Myocyte (in vitro differentiated cells): ENCODE measurements at regions not wholly inside any gene's neighbourhood (a gene's known extent, or its start where the extent isn't known, plus 50 kb on each side); places are given as distances from the start of the nearest gene placed in this dataset.

ENCODE experiments used
- DNase-seq: peaks from one replicate; pipeline ENCODE4 v3.0.0-alpha.2; 2012; ENCODE audit warnings: low read depth

GRCh38 chr11:130772266-130773227 is 143.7 kb downstream of the SNX19 start:
- peak; percentile 97 for DNase-seq

DNA sequence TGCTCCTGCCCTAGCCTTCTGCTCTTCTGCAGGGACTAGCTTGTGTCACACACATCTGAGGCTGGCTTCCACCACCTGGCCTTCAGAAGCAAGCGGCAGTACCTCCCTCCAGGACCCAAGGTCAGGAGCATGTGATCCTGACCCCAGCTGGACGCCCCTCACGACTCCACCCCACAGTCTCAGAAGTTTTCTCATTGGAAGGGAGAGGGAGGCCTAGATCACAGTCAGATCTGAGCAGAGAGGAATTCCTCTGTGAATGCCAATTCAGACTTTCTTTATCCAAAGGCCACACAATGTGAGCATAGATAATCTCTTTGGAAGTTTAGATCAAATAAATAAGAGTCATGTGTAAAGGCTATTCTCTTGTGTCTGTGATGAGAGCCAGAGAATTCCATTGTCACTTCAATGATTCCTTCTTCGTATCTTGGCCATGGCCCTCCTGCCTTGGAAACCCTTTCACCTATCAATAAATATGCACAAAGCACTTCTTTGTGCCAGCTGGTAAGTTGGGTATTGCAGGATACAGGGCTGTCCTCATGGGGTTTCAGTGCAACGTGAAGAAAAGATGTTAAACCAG is 142.9 kb downstream of the SNX19 start:
- no peak for DNase-seq

GRCh38 chr11:130774703-130775102 is 141.6 kb downstream of the SNX19 start:
- no peak for DNase-seq

GRCh38 chr11:130775306-130776060 is 140.8 kb downstream of the SNX19 start:
- no peak for DNase-seq

DNA sequence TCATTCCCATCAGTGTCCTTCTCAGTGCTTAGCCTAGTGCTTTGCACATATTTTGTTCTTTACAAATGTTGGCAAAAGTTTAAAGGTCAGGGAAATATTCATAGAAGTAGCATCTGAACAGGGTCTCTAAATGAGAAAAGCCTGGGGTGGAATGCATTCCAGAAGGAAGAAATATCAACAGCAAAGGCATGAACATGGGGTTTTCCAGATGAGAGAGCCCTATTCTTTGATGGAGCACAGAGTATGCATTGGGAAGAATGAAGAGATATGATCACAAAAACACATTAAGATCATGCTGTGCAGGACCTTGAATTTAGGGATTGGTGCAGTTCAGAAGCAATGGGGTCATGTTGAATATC is 140.2 kb downstream of the SNX19 start:
- no peak for DNase-seq

GRCh38 chr11:130778026-130778425 is 138.3 kb downstream of the SNX19 start:
- DNase-seq, result no peak

DNA sequence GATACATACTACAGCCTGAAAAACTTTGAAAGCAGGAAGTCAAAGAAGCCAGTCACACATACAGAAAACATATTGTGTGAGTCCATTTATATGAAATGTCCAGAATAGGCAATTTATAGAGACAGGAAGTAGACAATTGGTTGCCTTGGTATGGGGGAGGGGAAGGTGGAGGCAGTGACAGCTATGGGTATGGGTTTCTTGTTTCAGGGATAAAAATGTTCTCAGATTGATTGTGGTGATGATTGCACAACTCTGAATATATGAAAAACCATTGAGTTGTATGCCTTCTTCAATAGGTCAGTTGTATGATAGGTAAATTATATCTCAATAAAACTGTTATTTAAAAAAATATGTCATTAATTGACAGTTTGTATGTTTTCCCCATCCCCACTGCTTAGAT is 137.6 kb downstream of the SNX19 start:
- no peak for DNase-seq

DNA sequence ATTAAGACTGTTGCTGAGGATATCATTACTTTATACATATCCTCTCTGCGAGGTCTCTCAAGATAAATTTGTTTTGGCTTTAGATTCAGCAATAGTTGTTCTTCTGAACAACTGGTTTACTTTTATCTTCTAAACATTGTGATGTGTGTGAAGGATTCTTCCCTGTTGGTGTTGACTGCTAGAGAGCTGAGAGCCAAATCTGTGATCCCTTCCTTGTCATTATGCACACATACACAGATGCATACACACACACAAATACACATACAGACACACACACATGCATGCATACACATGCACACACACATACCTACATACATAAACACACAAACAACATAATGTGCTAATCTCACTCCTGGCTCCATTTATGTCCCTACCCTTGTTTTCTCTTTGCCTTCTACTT is 137.0 kb downstream of the SNX19 start:
- DNase-seq, result no peak

DNA sequence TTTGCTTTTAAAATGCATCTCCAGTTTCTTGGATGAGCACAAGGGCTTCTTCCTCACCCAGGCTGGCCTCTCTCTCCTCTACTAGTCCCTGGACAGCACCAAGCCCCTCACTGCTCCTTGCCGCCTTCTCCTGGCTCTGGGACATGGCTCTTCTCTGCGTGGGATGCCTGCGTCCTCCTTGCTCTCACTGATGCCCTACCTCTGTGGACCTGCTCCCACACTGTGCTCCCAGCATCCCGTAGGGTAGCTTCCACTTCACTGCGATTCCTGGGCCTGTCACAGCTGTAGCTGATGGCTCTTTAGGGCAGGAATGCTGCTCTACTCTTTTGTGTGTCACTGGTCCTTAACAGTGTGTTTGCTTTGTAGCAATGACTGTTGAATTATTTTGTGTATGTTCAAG is 136.3 kb downstream of the SNX19 start:
- DNase-seq, result no peak

GRCh38 chr11:130780437-130780836 is 135.8 kb downstream of the SNX19 start:
- no peak for DNase-seq

- peak; percentile 36 for DNase-seq
These were observed 134.3 kb downstream of the SNX19 start for GRCh38 chr11:130781931-130782330.

- DNase-seq, result peak; percentile 31
These were observed 133.7 kb downstream of the SNX19 start for GRCh38 chr11:130782361-130783222.

- DNase-seq, result no peak
These were observed 133.0 kb downstream of the SNX19 start for GRCh38 chr11:130783323-130783722.

DNA sequence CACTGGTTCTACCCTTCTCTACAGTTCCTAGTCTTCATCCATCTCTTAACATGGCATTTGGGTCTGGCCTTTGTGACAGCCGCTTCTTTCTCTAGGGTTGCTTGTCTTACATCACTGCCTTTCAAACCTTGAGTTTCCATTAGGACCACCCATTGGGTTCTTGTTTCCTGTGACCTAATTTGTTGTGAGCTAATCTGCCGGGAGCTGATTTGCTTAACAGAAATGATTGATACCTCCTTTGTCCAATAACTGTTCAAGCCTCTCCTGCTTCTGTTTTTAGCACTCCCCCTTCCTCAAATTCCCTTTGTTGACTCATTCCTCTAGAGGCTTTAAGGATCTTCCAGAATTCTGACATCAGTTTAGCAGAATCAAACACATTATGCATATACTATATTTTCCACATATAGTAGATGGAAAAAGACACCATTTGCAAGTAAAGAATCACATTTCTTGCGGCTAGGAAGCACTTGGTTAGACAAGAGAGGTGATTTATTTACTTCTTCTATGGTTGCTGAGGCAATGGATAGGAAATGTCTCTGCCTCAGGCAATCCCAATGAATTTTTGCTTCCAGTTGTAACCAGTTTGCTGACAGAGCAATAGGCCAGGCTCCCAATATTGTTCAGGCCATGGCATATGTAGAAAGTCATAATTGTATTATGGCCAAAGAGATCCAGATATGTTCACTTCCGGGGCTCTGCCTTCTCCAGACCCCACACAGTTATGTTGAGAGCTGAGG is 130.7 kb downstream of the SNX19 start:
- DNase-seq, result peak; percentile 46

DNA sequence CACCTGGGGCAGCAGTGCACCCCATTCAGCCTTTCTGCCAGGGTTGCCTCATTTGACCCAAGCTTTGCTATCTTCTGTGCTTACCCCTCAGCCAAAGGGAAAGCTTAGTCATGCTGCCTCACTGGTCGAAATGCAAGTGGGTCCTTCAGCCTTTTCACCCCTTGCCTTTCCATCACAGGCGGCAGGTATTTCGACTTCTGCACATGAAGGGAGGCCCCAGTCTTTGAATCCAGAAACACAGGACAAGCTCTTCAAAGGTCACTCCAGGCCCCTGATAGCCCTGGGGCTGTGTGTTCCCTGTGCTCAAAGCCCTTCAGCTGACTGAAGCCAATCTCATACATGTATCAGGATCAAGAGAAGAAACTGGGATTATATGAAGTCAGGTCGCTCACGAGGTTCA is 129.7 kb downstream of the SNX19 start:
- DNase-seq, result no peak

DNA sequence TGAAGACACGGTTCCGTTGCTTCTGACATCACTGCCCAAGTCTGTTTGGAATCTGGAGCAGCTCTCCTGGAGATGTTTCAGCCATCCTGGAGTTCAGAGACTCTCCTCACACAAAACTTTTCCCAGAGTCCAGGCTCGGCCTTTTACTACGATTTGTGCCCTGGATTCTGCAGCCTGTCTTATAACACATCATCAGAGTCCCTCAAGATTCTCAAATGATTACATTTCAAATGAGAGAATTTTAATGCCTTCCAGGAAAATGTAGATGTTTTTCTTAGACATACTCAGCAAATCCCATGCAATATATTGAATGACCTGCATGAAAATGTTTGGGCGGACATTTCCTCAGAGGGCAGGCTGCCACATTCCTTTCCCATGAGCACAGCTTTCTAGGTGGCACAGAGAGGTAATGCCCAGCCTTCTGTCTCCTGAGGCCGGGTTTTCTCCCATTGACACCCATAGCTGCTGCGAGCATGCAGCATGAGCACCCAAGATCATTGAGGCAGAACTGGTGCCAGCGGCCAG is 129.1 kb downstream of the SNX19 start:
- DNase-seq, result no peak

GRCh38 chr11:130787973-130788570 is 128.2 kb downstream of the SNX19 start:
- no peak for DNase-seq

GRCh38 chr11:130789056-130789640 is 127.1 kb downstream of the SNX19 start:
- no peak for DNase-seq

GRCh38 chr11:130790689-130791088 is 125.6 kb downstream of the SNX19 start:
- no peak for DNase-seq
